CD4-positive, alpha-beta T cell (primary cell): ENCODE measurements at regions not wholly inside any gene's neighbourhood (a gene's known extent, or its start where the extent isn't known, plus 50 kb on each side); places are given as distances from the start of the nearest gene placed in this dataset.

Experiments used
- ATAC-seq: fragments of 200-7000 bp; cut with Tn5 transposase; one replicate; pipeline ENCODE4 v1.10.0; 2022; ENCODE audit warnings: mild to moderate bottlenecking; ENCODE audit not compliant: poor library complexity
- CTCF ChIA-PET: fragments of 350-600 bp; sonication (Branson Sonifier 250); formaldehyde crosslinking; loops from one replicate; lab custom pipeline; 2021; ENCODE audit warnings: antibody characterized with exemption, inconsistent platforms; lab: Charles Lee
- POLR2A ChIA-PET: fragments of 350-600 bp; sonication (Branson Sonifier 250); formaldehyde crosslinking; loops from one replicate; lab custom pipeline; 2021; ENCODE audit warnings: antibody characterized with exemption, inconsistent platforms; lab: Charles Lee
- DNase-seq, 14 experiments: peaks; one replicate each; pipeline ENCODE4 v3.0.0-alpha.2; 2013 to 2020; ENCODE audit warnings: mixed read lengths in 2 of 14
- H3K27ac ChIP-seq, 2 donors: one replicate each; pipeline versions ENCODE4 v1.5.1 to v1.7.0; 2013; ENCODE audit warnings: low read length in 2 of 2, low read depth in 1 of 2, mild to moderate bottlenecking in 1 of 2
- H3K27me3 ChIP-seq, 2 experiments: 1 replicate in 1 of 2; 2 replicates in 1 of 2; pipeline versions ENCODE4 v1.6.1 to v1.7.0; 2013; ENCODE audit warnings: low read length in 2 of 2, control low read depth in 1 of 2, mild to moderate bottlenecking in 1 of 2, moderate library complexity in 1 of 2; ENCODE audit not compliant: insufficient read depth in 2 of 2, control insufficient read depth in 1 of 2
- H3K36me3 ChIP-seq: one replicate; pipeline ENCODE4 v1.6.1; 2013; ENCODE audit warnings: low read length, control low read depth; ENCODE audit not compliant: insufficient read depth
- H3K4me1 ChIP-seq: one replicate; pipeline ENCODE4 v1.6.1; 2013; ENCODE audit warnings: low read length, control low read depth; ENCODE audit not compliant: insufficient read depth
- H3K4me3 ChIP-seq: one replicate; pipeline ENCODE4 v1.5.1; 2013; ENCODE audit warnings: mild to moderate bottlenecking, low read length, moderate library complexity
- H3K9me3 ChIP-seq, 2 experiments: 1 replicate in 1 of 2; 2 replicates in 1 of 2; pipeline versions ENCODE4 v1.6.1 to v1.7.0; 2013; ENCODE audit warnings: low read length in 2 of 2, mild to moderate bottlenecking in 2 of 2, control low read depth in 1 of 2, moderate library complexity in 1 of 2; ENCODE audit not compliant: control insufficient read depth in 1 of 2, insufficient read depth in 1 of 2
- H3K27ac Mint-ChIP-seq: one replicate; pipeline ENCODE4 v1.8.0; 2020; ENCODE audit warnings: mixed read lengths
- H3K27me3 Mint-ChIP-seq: one replicate; pipeline ENCODE4 v1.8.0; 2021; ENCODE audit warnings: mixed read lengths
- H3K36me3 Mint-ChIP-seq: one replicate; pipeline ENCODE4 v1.8.0; 2021; ENCODE audit warnings: low read depth, mixed read lengths
- H3K4me1 Mint-ChIP-seq: one replicate; pipeline ENCODE4 v1.8.0; 2021; ENCODE audit warnings: low read depth, mixed read lengths
- H3K4me3 Mint-ChIP-seq: one replicate; pipeline ENCODE4 v1.8.0; 2020; ENCODE audit warnings: mild to moderate bottlenecking, mixed read lengths
- H3K9me3 Mint-ChIP-seq: one replicate; pipeline ENCODE4 v1.8.0; 2020; ENCODE audit warnings: mixed read lengths
- CTCF ChIP-seq: fragments of 200-600 bp; IDR thresholded peaks from one replicate; pipeline ENCODE4 v1.8.0; 2022; ENCODE audit warnings: antibody characterized with exemption, mild to moderate bottlenecking
- intact Hi-C, 2 experiments: fragments of 100-400 bp; cut with DNase I in 1 of 2; cut with micrococcal nuclease in 1 of 2; formaldehyde crosslinking; loops; one replicate each; pipeline versions ENCODE4 v1.15.1 to v1.9.0; 2023 to 2025; cut with DNase I, micrococcal nuclease

GRCh38 chr6:112409311-112409710 lies 62.2 kb downstream of the RFPL4B start:
- no peaks in the 10 kb centered on the region for H3K9me3 Mint-ChIP-seq
- DNase-seq: no peak
- no peaks in the 10 kb centered on the region for H3K36me3 Mint-ChIP-seq
- H3K4me3 Mint-ChIP-seq: no peak overlapping the region
- Histone ChIP-seq H3K4me3 (no peak overlapping the region), H3K27me3 (no peaks in the 10 kb centered on the region), H3K36me3 (no peaks in the 10 kb centered on the region), H3K27ac (no peak overlapping the region), H3K9me3 (no peaks in the 10 kb centered on the region), H3K4me1 (no peaks in the 10 kb centered on the region)
- peaks cover 26% of the 10 kb centered on the region for H3K27me3 Mint-ChIP-seq
- no peaks in the 10 kb centered on the region for H3K4me1 Mint-ChIP-seq
- ChIA-PET POLR2A (no interaction called here), CTCF (no interaction called here)
- no peak for ATAC-seq
- intact Hi-C loops: no loop called here
- no peak for TF ChIP-seq CTCF
- no peak overlapping the region for H3K27ac Mint-ChIP-seq

DNA sequence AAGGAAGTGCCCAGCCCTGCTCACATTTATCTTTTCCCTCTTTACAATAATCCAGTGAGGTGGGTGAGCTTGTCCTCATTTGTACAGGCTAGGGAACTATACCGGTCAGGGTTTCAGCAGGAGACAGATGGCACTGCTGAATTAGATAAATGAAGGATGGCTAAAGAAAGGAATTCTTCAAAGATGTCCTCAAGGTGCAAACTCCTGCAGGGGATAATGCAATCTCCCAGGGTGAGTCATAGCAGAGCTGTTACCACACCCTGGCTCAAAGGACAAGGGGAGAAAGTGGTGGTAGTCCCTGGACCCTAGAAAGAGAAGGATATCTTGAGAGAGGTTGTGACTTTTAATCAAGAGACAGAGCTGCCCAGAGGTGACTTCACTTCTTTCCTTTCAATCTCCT lies 66.7 kb downstream of the RFPL4B start:
- no peaks in the 10 kb centered on the region for H3K4me1 Mint-ChIP-seq
- Histone ChIP-seq H3K27me3 (no peaks in the 10 kb centered on the region), H3K4me1 (no peaks in the 10 kb centered on the region), H3K4me3 (no peak overlapping the region), H3K27ac (no peak overlapping the region), H3K9me3 (no peaks in the 10 kb centered on the region), H3K36me3 (no peaks in the 10 kb centered on the region)
- DNase-seq (no peak), ATAC-seq (no peak)
- H3K27ac Mint-ChIP-seq: no peak overlapping the region
- intact Hi-C loops: no loop called here
- H3K9me3 Mint-ChIP-seq: no peaks in the 10 kb centered on the region
- H3K4me3 Mint-ChIP-seq: no peak overlapping the region
- peaks cover 12% of the 10 kb centered on the region for H3K27me3 Mint-ChIP-seq
- ChIA-PET CTCF (no interaction called here), POLR2A (no interaction called here)
- TF ChIP-seq CTCF: no peak
- H3K36me3 Mint-ChIP-seq: no peaks in the 10 kb centered on the region

- no peak overlapping the region for H3K27ac Mint-ChIP-seq
- no peak for ATAC-seq
- intact Hi-C loops: no loop called here
- H3K4me1 ChIP-seq: no peaks in the 10 kb centered on the region
- no peaks in the 10 kb centered on the region for H3K9me3 Mint-ChIP-seq
- H3K36me3 ChIP-seq: no peaks in the 10 kb centered on the region
- peaks cover 14% of the 10 kb centered on the region for H3K27me3 Mint-ChIP-seq
- H3K27ac ChIP-seq: no peak overlapping the region
- ChIA-PET CTCF (no interaction called here), POLR2A (no interaction called here)
- no peaks in the 10 kb centered on the region for H3K36me3 Mint-ChIP-seq
- no peak overlapping the region for H3K4me3 ChIP-seq
- no peaks in the 10 kb centered on the region for H3K4me1 Mint-ChIP-seq
- H3K27me3 ChIP-seq: no peaks in the 10 kb centered on the region
- H3K4me3 Mint-ChIP-seq: no peak overlapping the region
- no peaks in the 10 kb centered on the region for H3K9me3 ChIP-seq
- DNase-seq: no peak
- TF ChIP-seq CTCF: no peak
These were observed 68.2 kb downstream of the RFPL4B start for GRCh38 chr6:112415366-112415765.
